Gastroesophageal sphincter (tissue), 3 donors: ENCODE measurements at regions not wholly inside any gene's neighbourhood (a gene's known extent, or its start where the extent isn't known, plus 50 kb on each side); places are given as distances from the start of the nearest gene placed in this dataset.

Source experiments
- POLR2A ChIP-seq, 2 donors: fragments of 450-650 bp; IDR thresholded peaks; one replicate each; pipeline ENCODE4 v1.6.1; 2017; ENCODE audit warnings: antibody characterized with exemption in 2 of 2, mild to moderate bottlenecking in 2 of 2, moderate library complexity in 1 of 2
- TF ChIP-seq, protein P1 (sequence below), 4 experiments: fragments of 200-600 bp in 2 of 4; fragments of 450-650 bp in 2 of 4; sonication (generic) in 1 of 4; IDR thresholded peaks; one replicate each; pipeline ENCODE4 v1.5.1; 2017 to 2019; ENCODE audit warnings: antibody characterized with exemption in 4 of 4, mild to moderate bottlenecking in 2 of 4, moderate library complexity in 2 of 4

DNA sequence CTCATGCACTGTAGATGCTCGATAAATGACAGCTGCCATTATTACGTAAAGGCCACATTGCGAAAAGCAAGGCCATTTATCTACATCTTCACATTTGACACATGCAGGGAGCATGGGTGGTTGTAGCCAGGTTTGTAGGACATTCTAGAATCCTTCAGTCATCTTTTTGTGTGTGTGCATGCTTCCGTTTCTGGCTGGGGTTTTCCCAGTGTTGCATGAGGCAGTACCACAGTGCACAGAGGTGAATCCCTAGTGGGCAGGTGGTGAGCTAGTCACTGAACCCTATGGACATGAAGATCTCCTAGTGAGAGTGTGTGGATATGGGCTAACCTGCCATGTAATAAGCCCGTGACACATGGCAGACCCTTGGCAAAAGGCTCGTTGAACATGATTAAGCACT lies 151.8 kb upstream of the SLC14A2 start:
- TF ChIP-seq, protein P1, sequence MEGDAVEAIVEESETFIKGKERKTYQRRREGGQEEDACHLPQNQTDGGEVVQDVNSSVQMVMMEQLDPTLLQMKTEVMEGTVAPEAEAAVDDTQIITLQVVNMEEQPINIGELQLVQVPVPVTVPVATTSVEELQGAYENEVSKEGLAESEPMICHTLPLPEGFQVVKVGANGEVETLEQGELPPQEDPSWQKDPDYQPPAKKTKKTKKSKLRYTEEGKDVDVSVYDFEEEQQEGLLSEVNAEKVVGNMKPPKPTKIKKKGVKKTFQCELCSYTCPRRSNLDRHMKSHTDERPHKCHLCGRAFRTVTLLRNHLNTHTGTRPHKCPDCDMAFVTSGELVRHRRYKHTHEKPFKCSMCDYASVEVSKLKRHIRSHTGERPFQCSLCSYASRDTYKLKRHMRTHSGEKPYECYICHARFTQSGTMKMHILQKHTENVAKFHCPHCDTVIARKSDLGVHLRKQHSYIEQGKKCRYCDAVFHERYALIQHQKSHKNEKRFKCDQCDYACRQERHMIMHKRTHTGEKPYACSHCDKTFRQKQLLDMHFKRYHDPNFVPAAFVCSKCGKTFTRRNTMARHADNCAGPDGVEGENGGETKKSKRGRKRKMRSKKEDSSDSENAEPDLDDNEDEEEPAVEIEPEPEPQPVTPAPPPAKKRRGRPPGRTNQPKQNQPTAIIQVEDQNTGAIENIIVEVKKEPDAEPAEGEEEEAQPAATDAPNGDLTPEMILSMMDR (IDR thresholded peaks at IDR 0.05): no peak
- no peak for TF ChIP-seq POLR2A (IDR thresholded peaks at IDR 0.05)
